Coronary artery (tissue), 2 donors: ENCODE measurements at regions not wholly inside any gene's neighbourhood (a gene's known extent, or its start where the extent isn't known, plus 50 kb on each side); places are given as distances from the start of the nearest gene placed in this dataset.

ENCODE experiments used
- DNase-seq: peaks from one replicate; pipeline ENCODE4 v3.0.0-alpha.2; 2017; ENCODE audit warnings: low spot score
- H3K27ac ChIP-seq, 2 donors: fragments of 200-600 bp; sonication (generic); one replicate each; pipeline ENCODE4 v1.5.1; 2016 to 2019
- H3K4me3 ChIP-seq: fragments of 200-600 bp; sonication (generic); 2 replicates; pipeline ENCODE4 v1.5.1; 2016; ENCODE audit warnings: mild to moderate bottlenecking, moderate library complexity
- TF ChIP-seq, protein P1 (sequence below): fragments of 200-600 bp; sonication (generic); IDR thresholded peaks from one replicate; pipeline ENCODE4 v1.5.1; 2019; ENCODE audit warnings: antibody characterized with exemption

DNA sequence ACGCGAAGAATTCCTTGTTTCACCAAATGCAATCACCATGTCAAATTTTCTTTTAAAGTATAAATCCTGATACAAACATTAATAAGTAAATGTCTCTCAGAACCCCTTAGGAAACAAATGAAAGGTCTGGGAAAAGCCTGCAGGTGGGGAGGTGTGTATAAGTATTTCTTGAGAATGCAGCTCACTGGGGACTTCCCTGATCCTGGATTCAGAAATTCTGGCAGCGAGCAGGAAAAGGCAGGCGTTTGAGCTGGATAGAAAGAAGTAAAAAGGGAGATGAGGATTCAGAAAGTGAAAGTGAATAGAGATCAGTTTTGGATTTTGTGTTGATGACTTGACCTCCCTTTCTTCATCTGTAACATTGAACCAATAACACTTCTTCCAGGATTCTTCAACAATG lies 68.3 kb upstream of the CTSC start:
- DNase-seq = no peak
- TF ChIP-seq, protein P1, sequence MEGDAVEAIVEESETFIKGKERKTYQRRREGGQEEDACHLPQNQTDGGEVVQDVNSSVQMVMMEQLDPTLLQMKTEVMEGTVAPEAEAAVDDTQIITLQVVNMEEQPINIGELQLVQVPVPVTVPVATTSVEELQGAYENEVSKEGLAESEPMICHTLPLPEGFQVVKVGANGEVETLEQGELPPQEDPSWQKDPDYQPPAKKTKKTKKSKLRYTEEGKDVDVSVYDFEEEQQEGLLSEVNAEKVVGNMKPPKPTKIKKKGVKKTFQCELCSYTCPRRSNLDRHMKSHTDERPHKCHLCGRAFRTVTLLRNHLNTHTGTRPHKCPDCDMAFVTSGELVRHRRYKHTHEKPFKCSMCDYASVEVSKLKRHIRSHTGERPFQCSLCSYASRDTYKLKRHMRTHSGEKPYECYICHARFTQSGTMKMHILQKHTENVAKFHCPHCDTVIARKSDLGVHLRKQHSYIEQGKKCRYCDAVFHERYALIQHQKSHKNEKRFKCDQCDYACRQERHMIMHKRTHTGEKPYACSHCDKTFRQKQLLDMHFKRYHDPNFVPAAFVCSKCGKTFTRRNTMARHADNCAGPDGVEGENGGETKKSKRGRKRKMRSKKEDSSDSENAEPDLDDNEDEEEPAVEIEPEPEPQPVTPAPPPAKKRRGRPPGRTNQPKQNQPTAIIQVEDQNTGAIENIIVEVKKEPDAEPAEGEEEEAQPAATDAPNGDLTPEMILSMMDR = no peak
- Histone ChIP-seq H3K27ac (no peak overlapping the region), H3K4me3 (no peak overlapping the region)

DNA sequence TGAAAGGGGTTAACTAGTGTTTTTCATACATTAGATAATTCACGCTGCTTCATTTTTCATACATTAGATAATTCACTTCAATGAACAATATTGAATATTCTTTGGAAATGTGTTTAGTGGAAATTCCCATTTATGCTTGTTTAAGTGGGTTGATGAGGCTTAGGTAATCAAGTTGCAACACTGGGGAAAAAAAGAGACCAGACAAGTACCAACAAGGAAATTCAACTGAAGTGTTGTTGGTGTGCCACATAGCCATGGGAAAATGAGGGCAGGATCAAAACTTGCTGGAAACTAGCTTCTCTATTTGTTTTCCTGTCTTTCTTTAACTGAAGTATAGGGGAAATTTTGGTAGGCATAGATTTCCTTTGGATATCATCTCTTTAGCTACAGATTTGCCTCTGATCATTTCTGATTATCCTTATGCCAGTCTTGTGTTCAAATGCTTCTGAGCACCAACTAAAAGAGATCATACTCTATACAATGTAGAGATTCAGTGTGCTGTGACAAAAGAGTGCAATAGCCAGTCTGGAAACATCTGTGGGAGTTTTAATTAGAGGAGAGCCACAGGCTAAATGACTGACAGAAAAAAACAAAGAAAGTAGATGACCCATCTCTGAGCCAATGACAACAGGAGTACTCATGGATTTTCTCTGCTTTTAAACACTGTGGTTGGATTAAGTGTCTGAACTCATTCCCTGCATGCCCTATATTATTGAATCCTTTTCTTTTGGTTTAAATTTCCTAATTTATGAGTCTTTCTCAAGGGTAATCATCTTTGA lies 67.6 kb upstream of the CTSC start:
- TF ChIP-seq, protein P1 = no peak
- H3K4me3 ChIP-seq = peak overlapping the region; percentile 9
- H3K27ac ChIP-seq = peak overlapping the region in 1 of 2 donors; percentile 3
- DNase-seq = no peak

DNA sequence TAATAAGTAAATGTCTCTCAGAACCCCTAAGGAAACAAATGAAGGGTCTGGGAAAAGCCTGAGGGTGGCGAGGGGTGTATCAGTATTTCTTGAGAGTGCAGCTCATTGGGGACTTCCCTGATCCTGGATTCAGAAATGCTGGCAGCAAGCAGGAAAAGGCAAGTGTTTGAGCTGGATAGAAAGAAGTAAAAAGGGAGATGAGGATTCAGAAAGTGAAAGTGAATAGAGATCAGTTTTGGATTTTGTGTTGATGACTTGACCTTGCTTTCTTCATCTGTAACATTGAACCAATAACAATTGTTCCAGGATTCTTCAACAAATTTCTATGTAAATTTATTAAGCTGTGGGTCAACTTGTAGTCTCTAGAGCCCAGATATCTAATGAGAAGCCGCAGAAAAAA lies 66.9 kb upstream of the CTSC start:
- no peak for DNase-seq
- peak overlapping the region in 1 of 2 donors; percentile 3 for H3K27ac ChIP-seq
- TF ChIP-seq, protein P1 = no peak
- peak overlapping the region; percentile 9 for H3K4me3 ChIP-seq

DNA sequence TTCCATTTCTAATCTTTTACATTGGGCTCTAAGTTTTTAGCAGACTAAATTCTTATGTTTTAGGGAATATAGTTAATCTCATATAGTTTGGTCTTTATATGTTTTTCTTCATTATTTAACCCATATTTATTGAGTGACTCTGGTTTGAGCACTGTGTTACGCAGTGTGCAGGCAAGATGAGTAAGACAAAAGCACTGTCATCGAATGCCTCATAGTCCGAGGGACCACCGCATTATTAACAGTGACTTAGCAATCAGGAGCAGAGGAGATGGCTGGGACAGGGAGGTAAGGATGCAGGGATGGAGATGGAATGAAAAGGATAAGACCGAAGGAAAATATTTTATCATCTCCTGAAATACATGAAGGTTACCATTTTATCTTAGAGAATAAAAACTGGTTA lies 65.2 kb upstream of the CTSC start:
- H3K4me3 ChIP-seq = no peak overlapping the region
- DNase-seq = no peak
- no peak overlapping the region for H3K27ac ChIP-seq
- TF ChIP-seq, protein P1 = no peak

DNA sequence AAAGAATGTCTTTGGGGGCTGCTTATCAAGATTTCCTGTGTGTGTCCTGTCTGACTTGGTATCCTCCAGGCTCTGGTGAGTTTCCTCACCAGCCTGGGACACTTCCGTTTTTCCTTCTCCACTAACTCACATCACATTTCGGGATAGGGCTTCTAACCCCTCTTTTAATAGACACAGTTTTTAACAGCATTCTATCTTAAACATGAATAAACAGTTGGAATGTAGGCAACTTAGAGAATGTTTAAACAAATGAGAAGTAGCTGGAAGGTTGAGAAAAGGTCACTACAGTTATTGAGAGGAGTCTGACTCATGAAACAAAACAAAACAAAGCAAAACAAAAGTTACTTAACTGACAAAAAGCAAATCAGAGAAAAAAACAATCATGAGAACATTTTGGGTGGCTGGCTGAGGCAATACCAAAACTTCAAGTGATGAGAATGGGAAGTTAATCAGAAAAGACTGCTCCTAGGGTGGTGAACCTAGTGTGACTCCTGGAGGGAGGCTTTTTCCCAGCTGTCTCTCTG lies 64.7 kb upstream of the CTSC start:
- DNase-seq = no peak
- Histone ChIP-seq H3K27ac (peak overlapping the region in 1 of 2 donors; percentile 13), H3K4me3 (no peak overlapping the region)
- TF ChIP-seq, protein P1 = no peak

DNA sequence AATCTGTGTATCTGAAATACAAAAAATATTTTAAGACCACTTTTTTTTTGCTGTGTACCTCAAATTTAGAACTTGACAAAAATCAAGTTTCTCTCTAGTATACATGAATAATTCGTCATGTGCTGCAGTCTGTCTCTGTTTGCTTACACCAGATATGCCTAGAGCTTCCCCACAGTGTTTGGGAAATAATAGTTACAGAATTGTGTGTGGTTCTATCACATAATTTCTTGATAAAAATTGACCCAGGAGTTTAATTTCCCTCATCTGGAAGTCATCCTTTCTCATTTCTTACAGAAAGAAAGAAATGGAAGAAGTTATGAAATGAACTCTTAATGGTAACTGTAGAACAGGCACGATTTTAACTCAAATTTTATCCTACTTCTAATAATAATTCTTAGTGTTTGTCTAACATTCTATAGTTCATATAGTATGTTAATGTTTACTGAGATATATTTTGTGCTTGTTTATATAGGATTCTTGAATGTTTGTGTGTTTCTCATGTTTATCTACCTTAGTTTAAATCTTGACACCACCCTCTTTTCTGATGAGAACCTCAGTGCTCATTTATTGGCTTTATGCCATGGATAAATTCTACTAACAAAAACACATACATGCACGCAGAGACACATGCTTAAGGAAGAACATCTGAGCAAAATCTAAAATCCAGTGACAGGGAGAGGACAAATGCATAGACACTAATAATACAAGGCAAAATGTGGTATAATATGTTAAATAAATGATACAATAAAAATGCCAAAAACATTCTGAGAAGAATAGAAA lies 61.4 kb upstream of the CTSC start:
- no peak overlapping the region for H3K27ac ChIP-seq
- no peak for DNase-seq
- TF ChIP-seq, protein P1 = no peak

More for the DNA sequence above, 61.4 kb upstream of the CTSC start:
- H3K4me3 ChIP-seq = no peak overlapping the region
